Activated CD4-positive, alpha-beta T cell treated with anti-CD3 and anti-CD28 coated beads, Interleukin-10, Interleukin-2, amounts not matched to agents 100 ng/mL and 50 ng/mL, durations not matched to agents 16 hours and 8 hours (primary cell): ENCODE measurements at regions not wholly inside any gene's neighbourhood (a gene's known extent, or its start where the extent isn't known, plus 50 kb on each side); places are given as distances from the start of the nearest gene placed in this dataset.
"Not testable (repeated sequence)": the region's sequence is repeated elsewhere in the genome, so short reads cannot be mapped to it uniquely, and the experiment has no call there.

ENCODE experiments used
- DNase-seq: peaks from one replicate; pipeline ENCODE4 v3.0.0-alpha.2; 2020

- DNase-seq, result no peak
Measured at GRCh38 chr4:66355328-66355727, 685.0 kb upstream of the EPHA5 start.

GRCh38 chr4:66351761-66352160 is 681.5 kb upstream of the EPHA5 start:
- no peak for DNase-seq

GRCh38 chr4:66340286-66340893 is 670.1 kb upstream of the EPHA5 start:
- no peak for DNase-seq

GRCh38 chr4:66339007-66339406 is 668.7 kb upstream of the EPHA5 start:
- no peak for DNase-seq

GRCh38 chr4:66331761-66332160 is 661.5 kb upstream of the EPHA5 start:
- no peak for DNase-seq

- no peak for DNase-seq
Measured at GRCh38 chr4:66330125-66330524, 659.8 kb upstream of the EPHA5 start.

- no peak for DNase-seq
Measured at GRCh38 chr4:66328803-66329574, 658.7 kb upstream of the EPHA5 start.

- DNase-seq, result no peak
Measured at GRCh38 chr4:66307641-66308438, 637.6 kb upstream of the EPHA5 start.

- no peak for DNase-seq
Measured at GRCh38 chr4:66300336-66300934, 630.1 kb upstream of the EPHA5 start.

- no peak for DNase-seq
Measured at GRCh38 chr4:66298569-66298968, 628.3 kb upstream of the EPHA5 start.

- DNase-seq, result no peak
Measured at GRCh38 chr4:66297703-66298102, 627.4 kb upstream of the EPHA5 start.

- DNase-seq, result no peak
Measured at GRCh38 chr4:66294638-66295037, 624.3 kb upstream of the EPHA5 start.

GRCh38 chr4:66284991-66285451 is 614.7 kb upstream of the EPHA5 start:
- DNase-seq, result no peak

- no peak for DNase-seq
Measured at GRCh38 chr4:66279084-66279483, 608.8 kb upstream of the EPHA5 start.

- no peak for DNase-seq
Measured at GRCh38 chr4:66275411-66276038, 605.2 kb upstream of the EPHA5 start.

GRCh38 chr4:66273110-66273509 is 602.8 kb upstream of the EPHA5 start:
- no peak for DNase-seq

GRCh38 chr4:66270356-66270755 is 600.1 kb upstream of the EPHA5 start:
- not testable (repeated sequence) for DNase-seq

- not testable (repeated sequence) for DNase-seq
Measured at GRCh38 chr4:66266554-66266953, 596.3 kb upstream of the EPHA5 start.

GRCh38 chr4:66266035-66266434 is 595.7 kb upstream of the EPHA5 start:
- no peak for DNase-seq

- no peak for DNase-seq
Measured at GRCh38 chr4:66252291-66252690, 582.0 kb upstream of the EPHA5 start.

- DNase-seq, result no peak
Measured at GRCh38 chr4:66246643-66247042, 576.4 kb upstream of the EPHA5 start.

- no peak for DNase-seq
Measured at GRCh38 chr4:66235876-66236275, 565.6 kb upstream of the EPHA5 start.

GRCh38 chr4:66229885-66230284 is 559.6 kb upstream of the EPHA5 start:
- no peak for DNase-seq
